ENCODE measurements at regions not wholly inside any gene's neighbourhood (a gene's known extent, or its start where the extent isn't known, plus 50 kb on each side); places are given as distances from the start of the nearest gene placed in this dataset.

DNA sequence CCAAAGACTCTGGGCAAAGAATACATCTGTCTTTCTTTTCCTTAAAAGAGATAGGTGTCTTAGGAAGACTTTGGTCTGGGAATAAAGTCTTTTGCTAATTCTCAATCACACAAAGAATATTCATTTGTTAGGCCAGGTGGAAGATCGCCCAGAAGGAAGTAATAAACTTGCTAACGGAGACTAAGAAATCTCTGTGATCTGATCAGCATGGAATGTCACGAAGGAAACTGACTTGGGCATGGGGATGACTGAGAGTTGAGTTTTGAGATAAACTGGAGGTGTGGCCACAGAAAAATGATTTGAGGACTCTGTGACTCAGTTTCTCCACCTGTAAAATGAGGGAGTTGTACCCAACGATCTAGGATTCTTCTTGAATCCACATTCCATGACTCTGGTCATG, 161.1 kb upstream of the SVIL start:
- ChIA-PET POLR2A (no interaction called here), CTCF (ENCODE audit: low intra/inter-chr PET ratio) (no interaction called here)
- in situ Hi-C loops (cut with MboI) (no loop called here), intact Hi-C loops (cut with micrococcal nuclease) (no loop called here)
- Histone ChIP-seq H3K79me2 (ENCODE audit: control insufficient read depth, insufficient read depth, low read length) (no peaks in the 10 kb centered on the region), H3K27ac (ENCODE audit: extremely low read depth, low read depth, low read length) (no peak overlapping the region), H3K27me3 (ENCODE audit: control insufficient read depth in 2 of 2, insufficient read depth in 2 of 2, low read length in 2 of 2) (peaks cover 0 to 2% of the 10 kb centered on the region in 2 experiments; a peak in 1 of 5 replicates), H4K20me1 (replicated peaks; ENCODE audit: control insufficient read depth, insufficient read depth, low read length) (no peaks in the 10 kb centered on the region; the same call in 1 of the 2 replicates), H3K4me2 (ENCODE audit: insufficient read depth, low read length) (no peak overlapping the region), H2AFZ (ENCODE audit: low read depth, low read length) (no peak overlapping the region), H3K36me3 (ENCODE audit: control insufficient read depth, insufficient read depth, low read length) (no peaks in the 10 kb centered on the region), H3K9ac (ENCODE audit: insufficient read depth in 1 of 2, low read depth in 2 of 2, low read length in 2 of 2) (no peak overlapping the region), H3K4me3 (no peak overlapping the region), H3K9me1 (ENCODE audit: control insufficient read depth, insufficient read depth, low read length) (no peaks in the 10 kb centered on the region), H3K9me3 (replicated peaks; ENCODE audit: control insufficient read depth, insufficient read depth, low read depth, low read length) (no peaks in the 10 kb centered on the region), H3K4me1 (replicated peaks in 1 of 2; ENCODE audit: control insufficient read depth in 2 of 2, insufficient read depth in 2 of 2, low read length in 2 of 2) (no peaks in the 10 kb centered on the region)
- no peak for TF ChIP-seq YY1 (IDR thresholded peaks at IDR 0.05; ENCODE audit: borderline replicate concordance in 1 of 3, control insufficient read depth in 1 of 3, extremely low read depth in 1 of 3, insufficient read depth in 3 of 3, insufficient read length in 1 of 3, insufficient replicate concordance in 2 of 3, low read depth in 1 of 3, low read length in 2 of 3)
- DNase-seq (ENCODE audit: extremely low read depth in 1 of 4, low spot score in 3 of 4) (no peak), FAIRE-seq (no peak), ATAC-seq (no peak)
- no TSS peak for BruUV-seq (replicated peaks)
- WGBS (ENCODE audit: insufficient coverage, low coverage, missing lambda C conversion rate), result 1% methylated on average over 4 of the region's 4 CpGs

DNA sequence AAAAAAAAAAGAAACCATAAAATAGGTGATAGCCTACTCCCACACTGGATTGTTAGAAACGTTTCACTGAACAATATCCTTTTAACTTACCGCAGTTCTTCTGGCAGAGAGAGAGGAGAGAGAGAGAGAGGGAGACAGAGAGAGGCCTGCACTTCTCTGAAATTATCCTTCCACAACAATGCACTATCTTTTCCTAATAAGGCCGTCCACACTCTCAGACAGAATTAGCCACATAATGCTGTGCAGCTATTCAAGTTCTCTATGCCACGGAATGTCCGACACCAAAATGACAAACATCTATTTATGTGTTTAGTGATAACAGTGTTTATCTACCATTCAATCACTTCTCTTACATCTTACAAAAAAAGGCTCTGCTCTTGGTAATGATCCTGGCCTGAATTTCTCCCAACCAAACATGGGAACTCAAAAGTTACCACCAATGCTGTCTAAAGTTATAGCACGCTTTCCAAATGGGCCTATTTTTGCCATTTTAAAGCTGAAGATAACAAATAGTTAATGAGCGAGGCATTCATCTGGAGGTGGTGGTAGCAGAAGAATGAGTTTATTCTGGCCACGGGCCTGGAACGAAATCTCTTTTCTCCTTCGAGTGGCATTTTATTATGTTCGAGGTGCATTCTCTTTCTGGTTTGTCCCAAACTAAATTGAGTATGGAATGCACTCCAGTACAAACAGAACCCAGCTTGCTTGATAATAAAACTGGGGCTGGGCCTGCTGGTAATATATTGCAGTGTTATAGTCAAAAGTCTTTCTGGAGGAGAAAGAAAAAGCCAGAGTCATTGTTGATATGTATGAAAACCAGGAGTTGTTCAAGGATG, 160.2 kb upstream of the SVIL start:
- ChIA-PET CTCF (ENCODE audit: low intra/inter-chr PET ratio) (no interaction called here), POLR2A (no interaction called here)
- H3K36me3 ChIP-seq (ENCODE audit: control insufficient read depth, insufficient read depth, low read length), result no peaks in the 10 kb centered on the region
- H3K27ac ChIP-seq (ENCODE audit: extremely low read depth, low read depth, low read length), result no peak overlapping the region
- H3K4me1 ChIP-seq (replicated peaks in 1 of 2; ENCODE audit: control insufficient read depth in 2 of 2, insufficient read depth in 2 of 2, low read length in 2 of 2), result no peaks in the 10 kb centered on the region
- no peak overlapping the region for H3K4me2 ChIP-seq (ENCODE audit: insufficient read depth, low read length)
- ATAC-seq, result no peak
- H4K20me1 ChIP-seq (replicated peaks; ENCODE audit: control insufficient read depth, insufficient read depth, low read length), result no peaks in the 10 kb centered on the region; the same call in 1 of the 2 replicates
- no peak for DNase-seq (ENCODE audit: extremely low read depth in 1 of 4, low spot score in 3 of 4)
- H3K9me3 ChIP-seq (replicated peaks; ENCODE audit: control insufficient read depth, insufficient read depth, low read depth, low read length), result no peaks in the 10 kb centered on the region
- intact Hi-C loops (cut with micrococcal nuclease) (no loop called here), in situ Hi-C loops (cut with MboI) (no loop called here)
- no peaks in the 10 kb centered on the region for H3K9me1 ChIP-seq (ENCODE audit: control insufficient read depth, insufficient read depth, low read length)
- peaks cover 0 to 2% of the 10 kb centered on the region in 2 experiments; a peak in 1 of 5 replicates for H3K27me3 ChIP-seq (ENCODE audit: control insufficient read depth in 2 of 2, insufficient read depth in 2 of 2, low read length in 2 of 2)
- no TSS peak for BruUV-seq (replicated peaks)
- no peak overlapping the region for H2AFZ ChIP-seq (ENCODE audit: low read depth, low read length)
- no peaks in the 10 kb centered on the region for H3K79me2 ChIP-seq (ENCODE audit: control insufficient read depth, insufficient read depth, low read length)
- no peak overlapping the region for H3K4me3 ChIP-seq
- 1% methylated on average over 10 of the region's 11 CpGs for WGBS (ENCODE audit: insufficient coverage, low coverage, missing lambda C conversion rate)
- FAIRE-seq, result no peak
- no peak overlapping the region for H3K9ac ChIP-seq (ENCODE audit: insufficient read depth in 1 of 2, low read depth in 2 of 2, low read length in 2 of 2)
- TF ChIP-seq, protein P1, sequence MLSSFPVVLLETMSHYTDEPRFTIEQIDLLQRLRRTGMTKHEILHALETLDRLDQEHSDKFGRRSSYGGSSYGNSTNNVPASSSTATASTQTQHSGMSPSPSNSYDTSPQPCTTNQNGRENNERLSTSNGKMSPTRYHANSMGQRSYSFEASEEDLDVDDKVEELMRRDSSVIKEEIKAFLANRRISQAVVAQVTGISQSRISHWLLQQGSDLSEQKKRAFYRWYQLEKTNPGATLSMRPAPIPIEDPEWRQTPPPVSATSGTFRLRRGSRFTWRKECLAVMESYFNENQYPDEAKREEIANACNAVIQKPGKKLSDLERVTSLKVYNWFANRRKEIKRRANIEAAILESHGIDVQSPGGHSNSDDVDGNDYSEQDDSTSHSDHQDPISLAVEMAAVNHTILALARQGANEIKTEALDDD (IDR thresholded peaks at IDR 0.05), result no peak
- no peak for TF ChIP-seq RHOXF2B (CRISPR knock-in tag; conservative IDR thresholded peaks at IDR 0.05)
- TF ChIP-seq ZKSCAN8 (CRISPR knock-in tag; IDR thresholded peaks at IDR 0.05), result no peak
- no peak for TF ChIP-seq GABPB2 (CRISPR knock-in tag; conservative IDR thresholded peaks at IDR 0.05)
- TF ChIP-seq MTA2 (IDR thresholded peaks at IDR 0.05; ENCODE audit: low read depth), result no peak
- TF ChIP-seq BRD9 (IDR thresholded peaks at IDR 0.05; ENCODE audit: low read depth, partially characterized antibody), result no peak
- TF ChIP-seq COPS2 (conservative IDR thresholded peaks at IDR 0.05), result no peak
- TF ChIP-seq, protein P2, sequence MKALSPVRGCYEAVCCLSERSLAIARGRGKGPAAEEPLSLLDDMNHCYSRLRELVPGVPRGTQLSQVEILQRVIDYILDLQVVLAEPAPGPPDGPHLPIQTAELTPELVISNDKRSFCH (CRISPR knock-in tag; IDR thresholded peaks at IDR 0.05), result no peak
- TF ChIP-seq, protein P2 (tag; IDR thresholded peaks at IDR 0.05), result no peak
- no peak for TF ChIP-seq ZNF24 (IDR thresholded peaks at IDR 0.05)
- TF ChIP-seq IFI16 (CRISPR knock-in tag; IDR thresholded peaks at IDR 0.05), result no peak
- TF ChIP-seq POLR3A (IDR thresholded peaks at IDR 0.05; ENCODE audit: borderline replicate concordance, extremely low read depth, insufficient read depth, insufficient read length), result no peak
- TF ChIP-seq ZNF316 (IDR thresholded peaks at IDR 0.05), result no peak
- no peak for TF ChIP-seq TRIM28 (IDR thresholded peaks at IDR 0.05)

Measured in K562 (cell line).